Activated naive CD4-positive, alpha-beta T cell treated with anti-CD3 and anti-CD28 coated beads, Interleukin-2, amount 10 ng/mL, durations not matched to agents 7 days and 5 days (primary cell): ENCODE measurements at regions not wholly inside any gene's neighbourhood (a gene's known extent, or its start where the extent isn't known, plus 50 kb on each side); places are given as distances from the start of the nearest gene placed in this dataset.
"Not testable (repeated sequence)": the region's sequence is repeated elsewhere in the genome, so short reads cannot be mapped to it uniquely, and the experiment has no call there.

Experiments
- CTCF ChIA-PET: fragments of 350-600 bp; sonication (Branson Sonifier 250); formaldehyde crosslinking; loops from one replicate; lab custom pipeline; 2021; ENCODE audit warnings: antibody characterized with exemption; lab: Charles Lee
- DNase-seq: peaks from one replicate; pipeline ENCODE4 v3.0.0-alpha.2; 2020
- H3K27ac Mint-ChIP-seq: one replicate; pipeline ENCODE4 v1.8.0; 2021; ENCODE audit warnings: mild to moderate bottlenecking, moderate library complexity, mixed read lengths
- H3K27me3 Mint-ChIP-seq: one replicate; pipeline ENCODE4 v1.8.0; 2021; ENCODE audit warnings: mild to moderate bottlenecking, mixed read lengths
- H3K36me3 Mint-ChIP-seq: one replicate; pipeline ENCODE4 v1.8.0; 2021; ENCODE audit warnings: mixed read lengths
- H3K4me1 Mint-ChIP-seq: one replicate; pipeline ENCODE4 v1.8.0; 2021; ENCODE audit warnings: mixed read lengths
- H3K4me3 Mint-ChIP-seq: one replicate; pipeline ENCODE4 v1.8.0; 2021; ENCODE audit warnings: mild to moderate bottlenecking, moderate library complexity, mixed read lengths
- H3K9me3 Mint-ChIP-seq: one replicate; pipeline ENCODE4 v1.8.0; 2021; ENCODE audit warnings: mixed read lengths

GRCh38 chr3:182139627-182140357 is 428.1 kb downstream of the SOX2 start:
- H3K9me3 Mint-ChIP-seq, result no peaks in the 10 kb centered on the region
- H3K36me3 Mint-ChIP-seq, result no peaks in the 10 kb centered on the region
- H3K4me1 Mint-ChIP-seq, result no peaks in the 10 kb centered on the region
- DNase-seq, result no peak
- H3K27ac Mint-ChIP-seq, result no peak overlapping the region
- CTCF ChIA-PET, result no interaction called here
- H3K27me3 Mint-ChIP-seq, result no peaks in the 10 kb centered on the region
- no peak overlapping the region for H3K4me3 Mint-ChIP-seq

DNA sequence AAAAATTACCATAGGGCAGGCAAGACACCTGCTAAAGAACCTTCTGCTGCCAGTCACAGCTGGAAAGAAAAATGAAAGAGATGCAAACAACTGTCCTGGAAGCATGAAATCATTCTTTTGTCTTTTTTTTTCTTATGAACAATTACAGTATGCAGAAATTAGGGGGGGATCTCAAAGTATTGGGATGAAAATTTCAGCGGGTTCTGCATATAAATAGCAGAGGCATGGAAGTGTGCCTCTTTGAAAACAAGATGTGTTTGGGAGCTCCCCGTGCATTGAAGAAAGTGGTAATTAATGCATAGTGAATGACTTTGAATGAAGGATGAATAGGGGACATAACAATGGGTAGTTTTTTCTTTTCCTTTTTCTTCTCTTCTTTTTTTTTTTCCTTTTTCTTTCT is 431.2 kb downstream of the SOX2 start:
- Mint-ChIP-seq H3K36me3 (no peaks in the 10 kb centered on the region), H3K27ac (no peak overlapping the region), H3K9me3 (no peaks in the 10 kb centered on the region), H3K27me3 (no peaks in the 10 kb centered on the region), H3K4me3 (no peak overlapping the region), H3K4me1 (no peaks in the 10 kb centered on the region)
- CTCF ChIA-PET, result interaction anchor here (0.7 kb wide), 1 partner anchor 22 kb away, joined by 3 read pairs; no protein-coding TSS in a partner anchor
- DNase-seq, result no peak

DNA sequence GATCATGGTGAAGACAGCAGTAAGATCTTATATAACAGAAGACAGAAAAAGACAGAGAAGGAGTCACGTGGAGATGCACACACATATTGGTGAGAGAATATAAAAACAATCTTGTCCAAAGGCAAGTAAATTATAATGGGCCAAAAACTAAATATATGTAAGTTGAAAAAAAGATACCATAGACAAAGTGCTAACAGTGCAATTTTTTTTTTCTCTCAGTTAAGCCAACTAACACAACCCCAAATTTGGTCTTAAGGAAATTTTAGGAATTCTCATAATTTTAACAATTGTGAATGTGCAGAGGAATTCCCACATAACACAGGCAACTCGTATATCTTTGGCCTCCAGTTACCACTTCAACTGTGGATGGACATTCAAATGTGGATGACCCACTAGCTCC is 432.2 kb downstream of the SOX2 start:
- H3K27ac Mint-ChIP-seq, result no peak overlapping the region
- CTCF ChIA-PET, result no interaction called here
- DNase-seq, result no peak
- no peak overlapping the region for H3K4me3 Mint-ChIP-seq
- H3K27me3 Mint-ChIP-seq, result no peaks in the 10 kb centered on the region
- no peaks in the 10 kb centered on the region for H3K36me3 Mint-ChIP-seq
- no peaks in the 10 kb centered on the region for H3K4me1 Mint-ChIP-seq
- no peaks in the 10 kb centered on the region for H3K9me3 Mint-ChIP-seq

DNA sequence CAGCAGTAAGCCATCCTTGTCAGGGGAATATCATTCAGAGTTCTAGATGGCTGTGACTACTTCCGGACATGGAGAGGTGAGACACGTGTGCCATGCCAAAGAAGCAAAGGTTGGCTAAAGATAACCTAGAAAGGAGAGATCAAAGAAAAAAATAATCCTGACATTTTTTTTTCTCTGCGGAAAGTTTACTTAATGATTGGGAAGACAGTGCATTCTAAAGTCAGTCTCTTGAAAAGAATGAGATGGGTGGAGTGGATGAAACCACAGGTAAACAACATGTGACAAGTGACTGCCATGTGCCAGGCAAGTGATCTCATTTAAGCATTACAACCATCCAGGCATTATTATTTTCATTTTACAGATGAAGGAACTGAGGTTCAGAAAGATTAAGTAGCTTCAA is 436.6 kb downstream of the SOX2 start:
- Mint-ChIP-seq H3K9me3 (peaks cover 13% of the 10 kb centered on the region), H3K36me3 (no peaks in the 10 kb centered on the region), H3K4me3 (no peak overlapping the region), H3K27ac (no peak overlapping the region), H3K4me1 (no peaks in the 10 kb centered on the region), H3K27me3 (no peaks in the 10 kb centered on the region)
- DNase-seq, result no peak
- CTCF ChIA-PET, result no interaction called here

DNA sequence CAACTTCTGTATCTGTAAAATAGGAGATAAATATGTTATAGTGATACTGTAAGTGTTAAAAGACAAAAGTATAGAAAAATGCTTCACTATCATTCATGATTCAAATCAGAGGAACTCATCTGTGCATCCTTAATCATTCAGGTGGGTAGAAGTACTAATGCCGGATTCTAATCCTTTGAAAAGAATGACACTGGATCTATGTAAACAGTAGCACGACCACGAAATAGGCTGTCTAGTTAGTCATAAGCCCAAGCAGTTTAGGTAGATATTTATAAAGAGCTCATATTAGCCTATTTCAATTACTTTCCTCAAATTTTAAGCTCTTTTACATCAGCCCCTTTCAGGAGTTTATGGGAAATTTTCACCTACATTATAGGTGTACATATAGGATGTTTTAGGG is 437.9 kb downstream of the SOX2 start:
- no peak overlapping the region for H3K4me3 Mint-ChIP-seq
- H3K36me3 Mint-ChIP-seq, result no peaks in the 10 kb centered on the region
- CTCF ChIA-PET, result no interaction called here
- DNase-seq, result no peak
- no peak overlapping the region for H3K27ac Mint-ChIP-seq
- H3K4me1 Mint-ChIP-seq, result no peaks in the 10 kb centered on the region
- no peaks in the 10 kb centered on the region for H3K27me3 Mint-ChIP-seq
- H3K9me3 Mint-ChIP-seq, result peaks cover 18% of the 10 kb centered on the region

- H3K9me3 Mint-ChIP-seq, result peaks cover 12% of the 10 kb centered on the region
- not testable (repeated sequence) for H3K27me3 Mint-ChIP-seq, H3K4me1 Mint-ChIP-seq, H3K27ac Mint-ChIP-seq, H3K36me3 Mint-ChIP-seq, H3K4me3 Mint-ChIP-seq, DNase-seq
- CTCF ChIA-PET, result interaction anchor here (1.2 kb wide), 1 partner anchor 81 kb away, joined by 3 read pairs; no protein-coding TSS in a partner anchor
Observed at GRCh38 chr3:182156326-182156725, 444.6 kb downstream of the SOX2 start.

GRCh38 chr3:182165234-182165633 is 453.5 kb downstream of the SOX2 start:
- DNase-seq, result no peak
- no peaks in the 10 kb centered on the region for H3K9me3 Mint-ChIP-seq
- no peak overlapping the region for H3K4me3 Mint-ChIP-seq
- CTCF ChIA-PET, result no interaction called here
- H3K4me1 Mint-ChIP-seq, result no peaks in the 10 kb centered on the region
- no peak overlapping the region for H3K27ac Mint-ChIP-seq
- no peaks in the 10 kb centered on the region for H3K27me3 Mint-ChIP-seq
- no peaks in the 10 kb centered on the region for H3K36me3 Mint-ChIP-seq

GRCh38 chr3:182172534-182172933 is 460.8 kb downstream of the SOX2 start:
- H3K4me3 Mint-ChIP-seq, result no peak overlapping the region
- H3K27me3 Mint-ChIP-seq, result no peaks in the 10 kb centered on the region
- H3K4me1 Mint-ChIP-seq, result no peaks in the 10 kb centered on the region
- no peak overlapping the region for H3K27ac Mint-ChIP-seq
- no peak for DNase-seq
- no peaks in the 10 kb centered on the region for H3K9me3 Mint-ChIP-seq
- no peaks in the 10 kb centered on the region for H3K36me3 Mint-ChIP-seq
- CTCF ChIA-PET, result no interaction called here

GRCh38 chr3:182178488-182179200 is 466.9 kb downstream of the SOX2 start:
- Mint-ChIP-seq H3K4me1 (no peaks in the 10 kb centered on the region), H3K4me3 (no peak overlapping the region), H3K36me3 (no peaks in the 10 kb centered on the region), H3K27me3 (no peaks in the 10 kb centered on the region), H3K27ac (no peak overlapping the region), H3K9me3 (no peaks in the 10 kb centered on the region)
- DNase-seq, result no peak
- CTCF ChIA-PET, result no interaction called here

GRCh38 chr3:182179631-182180030 is 467.9 kb downstream of the SOX2 start:
- Mint-ChIP-seq H3K36me3 (no peaks in the 10 kb centered on the region), H3K9me3 (peaks cover 2% of the 10 kb centered on the region), H3K27me3 (no peaks in the 10 kb centered on the region), H3K27ac (no peak overlapping the region), H3K4me3 (no peak overlapping the region), H3K4me1 (no peaks in the 10 kb centered on the region)
- no peak for DNase-seq
- CTCF ChIA-PET, result no interaction called here

DNA sequence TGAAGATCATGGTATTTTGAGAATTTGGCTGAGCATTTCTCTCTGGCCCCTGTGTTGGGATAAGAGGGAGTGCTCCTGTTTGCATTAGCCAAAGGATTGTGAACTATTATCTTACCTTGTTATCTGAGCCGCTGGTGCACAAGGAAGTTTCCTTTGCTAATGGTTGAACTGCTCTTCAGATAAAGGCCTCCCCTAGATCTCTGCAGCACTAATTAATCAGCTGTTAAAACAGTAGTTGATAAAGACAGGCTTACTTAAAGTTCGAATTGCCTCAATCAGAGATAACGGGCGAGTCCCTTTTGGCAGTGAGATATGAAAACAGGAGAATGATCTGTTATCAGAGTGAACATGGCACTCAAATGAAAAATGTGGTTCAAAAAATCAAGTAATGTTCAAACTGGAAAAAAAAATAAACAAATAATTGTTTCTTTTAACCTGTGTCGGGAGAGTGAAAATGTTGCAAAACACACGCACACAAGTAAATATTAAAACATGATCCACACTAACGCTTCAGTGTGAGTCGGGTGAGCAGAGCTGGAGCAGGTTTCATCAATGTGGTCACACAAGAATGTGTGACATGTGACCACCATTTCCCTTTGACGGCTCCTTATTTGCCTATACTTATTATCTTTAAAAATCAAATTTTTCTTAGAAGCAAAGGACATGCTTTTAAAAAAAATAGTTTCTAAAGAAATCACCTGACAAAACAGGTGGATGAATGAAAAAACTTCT is 469.1 kb downstream of the SOX2 start:
- peaks cover 2% of the 10 kb centered on the region for H3K9me3 Mint-ChIP-seq
- DNase-seq, result no peak
- H3K27me3 Mint-ChIP-seq, result no peaks in the 10 kb centered on the region
- no peak overlapping the region for H3K4me3 Mint-ChIP-seq
- no peaks in the 10 kb centered on the region for H3K36me3 Mint-ChIP-seq
- CTCF ChIA-PET, result interaction anchor here (1.1 kb wide), 1 partner anchor 17 kb away, joined by 3 read pairs; no protein-coding TSS in a partner anchor
- no peaks in the 10 kb centered on the region for H3K4me1 Mint-ChIP-seq
- no peak overlapping the region for H3K27ac Mint-ChIP-seq

DNA sequence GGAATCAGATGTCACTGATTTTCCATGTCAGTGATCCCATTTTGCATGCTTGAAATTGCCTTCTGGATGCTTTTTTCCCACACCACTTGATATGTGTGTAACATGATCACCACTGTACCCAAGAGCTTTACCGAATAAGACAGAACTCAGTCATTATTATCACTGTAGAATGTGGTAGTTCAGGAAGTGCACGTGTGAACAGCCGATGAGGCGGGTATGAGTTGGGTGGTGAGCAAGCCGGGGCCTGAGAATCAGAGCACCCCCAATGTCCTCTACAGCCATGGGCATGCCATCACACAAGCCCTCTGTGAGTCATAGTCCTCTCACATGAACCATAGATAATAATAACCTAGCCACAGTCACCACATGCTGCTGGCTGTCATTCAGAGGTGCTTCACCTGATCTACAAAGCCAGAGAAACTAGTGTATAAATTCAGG is 470.8 kb downstream of the SOX2 start:
- Mint-ChIP-seq H3K27ac (no peak overlapping the region), H3K36me3 (no peaks in the 10 kb centered on the region), H3K4me3 (no peak overlapping the region), H3K9me3 (peaks cover 4% of the 10 kb centered on the region), H3K4me1 (no peaks in the 10 kb centered on the region), H3K27me3 (no peaks in the 10 kb centered on the region)
- CTCF ChIA-PET, result no interaction called here
- no peak for DNase-seq

GRCh38 chr3:182183716-182184430 is 472.1 kb downstream of the SOX2 start:
- Mint-ChIP-seq H3K36me3 (no peaks in the 10 kb centered on the region), H3K27me3 (no peaks in the 10 kb centered on the region), H3K27ac (no peak overlapping the region), H3K4me3 (no peak overlapping the region), H3K9me3 (peaks cover 4% of the 10 kb centered on the region), H3K4me1 (no peaks in the 10 kb centered on the region)
- CTCF ChIA-PET, result no interaction called here
- no peak for DNase-seq

DNA sequence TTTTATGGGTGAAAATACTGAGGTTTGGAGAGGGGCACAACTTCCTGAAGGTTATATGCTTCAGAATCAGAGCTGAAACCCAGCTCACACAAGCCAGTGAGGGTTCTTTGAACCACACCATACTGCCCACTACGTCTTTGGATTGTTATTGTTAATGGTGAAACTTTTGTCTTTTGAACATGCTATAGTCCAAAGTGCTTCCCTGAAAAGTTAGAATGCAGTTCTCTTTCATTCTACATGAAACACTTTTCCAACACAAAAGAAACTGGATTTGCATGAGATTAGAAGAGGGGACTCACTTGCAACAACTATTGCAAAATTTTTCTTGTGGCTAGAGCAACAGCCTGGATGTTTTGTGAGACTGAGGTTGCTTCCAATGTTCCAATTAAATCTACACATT is 473.6 kb downstream of the SOX2 start:
- H3K27me3 Mint-ChIP-seq, result no peaks in the 10 kb centered on the region
- H3K36me3 Mint-ChIP-seq, result no peaks in the 10 kb centered on the region
- H3K27ac Mint-ChIP-seq, result no peak overlapping the region

More for the DNA sequence above, 473.6 kb downstream of the SOX2 start:
- no peak overlapping the region for H3K4me3 Mint-ChIP-seq
- H3K4me1 Mint-ChIP-seq, result no peaks in the 10 kb centered on the region
- DNase-seq, result no peak
- peaks cover 4% of the 10 kb centered on the region for H3K9me3 Mint-ChIP-seq
- CTCF ChIA-PET, result no interaction called here
